WTC11 (cell line): ENCODE measurements at regions not wholly inside any gene's neighbourhood (a gene's known extent, or its start where the extent isn't known, plus 50 kb on each side); places are given as distances from the start of the nearest gene placed in this dataset.

Experiments used
- ATAC-seq: fragments of 200-7000 bp; cut with Tn5 transposase; 2 replicates; pipeline ENCODE4 v1.10.0; 2021; ENCODE audit warnings: mild to moderate bottlenecking, moderate library complexity
- CTCF ChIA-PET: fragments of 300-600 bp; sonication (Branson Sonifier 250); formaldehyde crosslinking; loops from one replicate; lab custom pipeline; 2021; ENCODE audit warnings: antibody characterized with exemption; lab: Charles Lee
- POLR2A ChIA-PET: fragments of 350-600 bp; sonication (Branson Sonifier 250); formaldehyde crosslinking; loops from one replicate; lab custom pipeline; 2021; ENCODE audit warnings: antibody characterized with exemption; lab: Charles Lee
- DNase-seq: peaks from one replicate; pipeline ENCODE4 v3.0.0; 2021; ENCODE audit warnings: low spot score
- H3K27ac Mint-ChIP-seq: 2 replicates; pipeline ENCODE4 v1.8.0; 2021; ENCODE audit warnings: mixed read lengths
- H3K27me3 Mint-ChIP-seq: 2 replicates; pipeline ENCODE4 v1.8.0; 2021; ENCODE audit warnings: low read depth, mild to moderate bottlenecking, moderate library complexity, mixed read lengths
- H3K36me3 Mint-ChIP-seq: 2 replicates; pipeline ENCODE4 v1.8.0; 2021; ENCODE audit warnings: mixed read lengths
- H3K4me1 Mint-ChIP-seq: 2 replicates; pipeline ENCODE4 v1.8.0; 2022; ENCODE audit warnings: mixed read lengths
- H3K4me3 Mint-ChIP-seq: 2 replicates; pipeline ENCODE4 v1.8.0; 2021; ENCODE audit warnings: mild to moderate bottlenecking, moderate library complexity, mixed read lengths
- H3K9me3 Mint-ChIP-seq: 2 replicates; pipeline ENCODE4 v1.8.0; 2021; ENCODE audit warnings: mixed read lengths
- ATF1 ChIP-seq: sonication (generic); formaldehyde crosslinking; IDR thresholded peaks from 2 replicates; pipeline ENCODE4 v1.8.1; 2023; ENCODE audit warnings: mild to moderate bottlenecking, moderate library complexity, missing genetic modification reagents
- EMX1 ChIP-seq: fragments of 250-450 bp; sonication (Bioruptor Pico); IDR thresholded peaks from 2 replicates; pipeline ENCODE4 v1.8.0; 2021; ENCODE audit warnings: mild to moderate bottlenecking
- JUN ChIP-seq: sonication (generic); formaldehyde crosslinking; IDR thresholded peaks from 2 replicates; pipeline ENCODE4 v1.8.0; 2023; ENCODE audit warnings: mild to moderate bottlenecking, missing genetic modification reagents
- KAT7 ChIP-seq: sonication (generic); formaldehyde crosslinking; IDR thresholded peaks from 2 replicates; pipeline ENCODE4 v1.8.1; 2023; ENCODE audit warnings: missing genetic modification reagents, mild to moderate bottlenecking, borderline replicate concordance
- NFE2L1 ChIP-seq: sonication (generic); formaldehyde crosslinking; IDR thresholded peaks from 2 replicates; pipeline ENCODE4 v1.8.1; 2023; ENCODE audit warnings: missing genetic modification reagents
- NFYB ChIP-seq: sonication (generic); formaldehyde crosslinking; conservative IDR thresholded peaks from 2 replicates; pipeline ENCODE4 v1.8.0; 2022; ENCODE audit warnings: low read depth, missing genetic modification reagents
- NR1H2 ChIP-seq: sonication (generic); formaldehyde crosslinking; IDR thresholded peaks from 2 replicates; pipeline ENCODE4 v1.9.0; 2021; ENCODE audit warnings: mild to moderate bottlenecking, moderate library complexity, missing genetic modification reagents
- NR3C1 ChIP-seq: sonication (generic); formaldehyde crosslinking; conservative IDR thresholded peaks from 2 replicates; pipeline ENCODE4 v1.8.1; 2023; ENCODE audit warnings: low read depth, mild to moderate bottlenecking, missing genetic modification reagents
- RELA ChIP-seq: sonication (generic); formaldehyde crosslinking; IDR thresholded peaks from 2 replicates; pipeline ENCODE4 v1.8.1; 2022; ENCODE audit warnings: missing genetic modification reagents, mild to moderate bottlenecking, borderline replicate concordance
- SMAD3 ChIP-seq: sonication (generic); formaldehyde crosslinking; IDR thresholded peaks from 2 replicates; pipeline ENCODE4 v1.8.0; 2022; ENCODE audit warnings: missing genetic modification reagents, mild to moderate bottlenecking, borderline replicate concordance
- SOX15 ChIP-seq: fragments of 250-450 bp; sonication (Bioruptor Pico); IDR thresholded peaks from 2 replicates; pipeline ENCODE4 v1.9.0; 2021; ENCODE audit warnings: mild to moderate bottlenecking
- TCF7 ChIP-seq: sonication (generic); formaldehyde crosslinking; IDR thresholded peaks from 2 replicates; pipeline ENCODE4 v1.8.0; 2022; ENCODE audit warnings: mild to moderate bottlenecking, low read depth, missing genetic modification reagents, moderate library complexity
- ZNF138 ChIP-seq: sonication (generic); formaldehyde crosslinking; conservative IDR thresholded peaks from 2 replicates; pipeline ENCODE4 v1.8.1; 2022; ENCODE audit warnings: mild to moderate bottlenecking, moderate library complexity, missing genetic modification reagents
- ZNF396 ChIP-seq: fragments of 250-450 bp; sonication (Bioruptor Pico); IDR thresholded peaks from 2 replicates; pipeline ENCODE4 v1.8.0; 2021; ENCODE audit warnings: mild to moderate bottlenecking, moderate library complexity, borderline replicate concordance
- ZNF671 ChIP-seq: fragments of 250-450 bp; sonication (Bioruptor Pico); IDR thresholded peaks from 2 replicates; pipeline ENCODE4 v1.8.0; 2021; ENCODE audit warnings: mild to moderate bottlenecking
- TF ChIP-seq, protein P1 (sequence below): sonication (generic); formaldehyde crosslinking; IDR thresholded peaks from 2 replicates; pipeline ENCODE4 v1.8.0; 2022; ENCODE audit warnings: mild to moderate bottlenecking, missing genetic modification reagents
- TF ChIP-seq, protein P2 (sequence below): sonication (generic); formaldehyde crosslinking; IDR thresholded peaks from 2 replicates; pipeline ENCODE4 v1.8.1; 2022; ENCODE audit warnings: mild to moderate bottlenecking, moderate library complexity, missing genetic modification reagents
- TF ChIP-seq, protein P3 (sequence below): fragments of 200-600 bp; IDR thresholded peaks from 2 replicates; pipeline ENCODE4 v1.8.0; 2022; ENCODE audit warnings: antibody characterized with exemption
- TF ChIP-seq, protein P4 (sequence below): fragments of 250-450 bp; sonication (Bioruptor Pico); IDR thresholded peaks from 2 replicates; pipeline ENCODE4 v1.8.0; 2021; ENCODE audit warnings: mild to moderate bottlenecking
- TF ChIP-seq, protein P5 (sequence below): fragments of 250-450 bp; sonication (Bioruptor Pico); conservative IDR thresholded peaks from 2 replicates; pipeline ENCODE4 v1.9.0; 2021; ENCODE audit warnings: mild to moderate bottlenecking
- TF ChIP-seq, protein P6 (sequence below): fragments of 250-450 bp; sonication (Bioruptor Pico); IDR thresholded peaks from 2 replicates; pipeline ENCODE4 v2.1.2; 2022; ENCODE audit warnings: mild to moderate bottlenecking, moderate library complexity

DNA sequence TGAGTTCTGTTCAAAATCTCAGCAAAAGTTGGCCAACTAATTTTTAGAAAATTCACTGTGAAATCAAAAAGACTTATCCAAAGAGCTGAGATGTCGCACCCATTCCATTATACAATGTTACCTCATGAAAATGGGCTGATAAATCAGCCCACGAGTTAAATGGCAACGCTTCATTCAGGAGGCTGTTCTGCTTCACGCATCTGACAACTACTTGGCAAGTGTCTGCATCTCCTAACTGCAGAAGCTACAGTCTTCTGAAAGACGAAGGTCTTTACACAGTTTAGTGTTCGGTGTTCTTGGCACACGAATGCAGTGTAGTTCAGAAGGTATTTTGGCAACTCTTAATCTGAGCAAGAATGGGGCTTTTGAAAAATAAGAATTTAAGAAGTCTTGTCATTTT lies 166.6 kb upstream of the DKK2 start (continued):
- TF ChIP-seq, protein P1, sequence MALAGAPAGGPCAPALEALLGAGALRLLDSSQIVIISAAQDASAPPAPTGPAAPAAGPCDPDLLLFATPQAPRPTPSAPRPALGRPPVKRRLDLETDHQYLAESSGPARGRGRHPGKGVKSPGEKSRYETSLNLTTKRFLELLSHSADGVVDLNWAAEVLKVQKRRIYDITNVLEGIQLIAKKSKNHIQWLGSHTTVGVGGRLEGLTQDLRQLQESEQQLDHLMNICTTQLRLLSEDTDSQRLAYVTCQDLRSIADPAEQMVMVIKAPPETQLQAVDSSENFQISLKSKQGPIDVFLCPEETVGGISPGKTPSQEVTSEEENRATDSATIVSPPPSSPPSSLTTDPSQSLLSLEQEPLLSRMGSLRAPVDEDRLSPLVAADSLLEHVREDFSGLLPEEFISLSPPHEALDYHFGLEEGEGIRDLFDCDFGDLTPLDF = no peak
- TF ChIP-seq NFYB (CRISPR knock-in tag) (no peak), NFE2L1 (CRISPR knock-in tag) (no peak)
- TF ChIP-seq, protein P2, sequence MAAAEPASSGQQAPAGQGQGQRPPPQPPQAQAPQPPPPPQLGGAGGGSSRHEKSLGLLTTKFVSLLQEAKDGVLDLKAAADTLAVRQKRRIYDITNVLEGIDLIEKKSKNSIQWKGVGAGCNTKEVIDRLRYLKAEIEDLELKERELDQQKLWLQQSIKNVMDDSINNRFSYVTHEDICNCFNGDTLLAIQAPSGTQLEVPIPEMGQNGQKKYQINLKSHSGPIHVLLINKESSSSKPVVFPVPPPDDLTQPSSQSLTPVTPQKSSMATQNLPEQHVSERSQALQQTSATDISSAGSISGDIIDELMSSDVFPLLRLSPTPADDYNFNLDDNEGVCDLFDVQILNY (CRISPR knock-in tag) = no peak
- TF ChIP-seq, protein P3, sequence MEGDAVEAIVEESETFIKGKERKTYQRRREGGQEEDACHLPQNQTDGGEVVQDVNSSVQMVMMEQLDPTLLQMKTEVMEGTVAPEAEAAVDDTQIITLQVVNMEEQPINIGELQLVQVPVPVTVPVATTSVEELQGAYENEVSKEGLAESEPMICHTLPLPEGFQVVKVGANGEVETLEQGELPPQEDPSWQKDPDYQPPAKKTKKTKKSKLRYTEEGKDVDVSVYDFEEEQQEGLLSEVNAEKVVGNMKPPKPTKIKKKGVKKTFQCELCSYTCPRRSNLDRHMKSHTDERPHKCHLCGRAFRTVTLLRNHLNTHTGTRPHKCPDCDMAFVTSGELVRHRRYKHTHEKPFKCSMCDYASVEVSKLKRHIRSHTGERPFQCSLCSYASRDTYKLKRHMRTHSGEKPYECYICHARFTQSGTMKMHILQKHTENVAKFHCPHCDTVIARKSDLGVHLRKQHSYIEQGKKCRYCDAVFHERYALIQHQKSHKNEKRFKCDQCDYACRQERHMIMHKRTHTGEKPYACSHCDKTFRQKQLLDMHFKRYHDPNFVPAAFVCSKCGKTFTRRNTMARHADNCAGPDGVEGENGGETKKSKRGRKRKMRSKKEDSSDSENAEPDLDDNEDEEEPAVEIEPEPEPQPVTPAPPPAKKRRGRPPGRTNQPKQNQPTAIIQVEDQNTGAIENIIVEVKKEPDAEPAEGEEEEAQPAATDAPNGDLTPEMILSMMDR = no peak
- TF ChIP-seq, protein P4, sequence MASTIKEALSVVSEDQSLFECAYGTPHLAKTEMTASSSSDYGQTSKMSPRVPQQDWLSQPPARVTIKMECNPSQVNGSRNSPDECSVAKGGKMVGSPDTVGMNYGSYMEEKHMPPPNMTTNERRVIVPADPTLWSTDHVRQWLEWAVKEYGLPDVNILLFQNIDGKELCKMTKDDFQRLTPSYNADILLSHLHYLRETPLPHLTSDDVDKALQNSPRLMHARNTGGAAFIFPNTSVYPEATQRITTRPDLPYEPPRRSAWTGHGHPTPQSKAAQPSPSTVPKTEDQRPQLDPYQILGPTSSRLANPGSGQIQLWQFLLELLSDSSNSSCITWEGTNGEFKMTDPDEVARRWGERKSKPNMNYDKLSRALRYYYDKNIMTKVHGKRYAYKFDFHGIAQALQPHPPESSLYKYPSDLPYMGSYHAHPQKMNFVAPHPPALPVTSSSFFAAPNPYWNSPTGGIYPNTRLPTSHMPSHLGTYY = no peak
- TF ChIP-seq, all 79 proteins: peak for 0

DNA sequence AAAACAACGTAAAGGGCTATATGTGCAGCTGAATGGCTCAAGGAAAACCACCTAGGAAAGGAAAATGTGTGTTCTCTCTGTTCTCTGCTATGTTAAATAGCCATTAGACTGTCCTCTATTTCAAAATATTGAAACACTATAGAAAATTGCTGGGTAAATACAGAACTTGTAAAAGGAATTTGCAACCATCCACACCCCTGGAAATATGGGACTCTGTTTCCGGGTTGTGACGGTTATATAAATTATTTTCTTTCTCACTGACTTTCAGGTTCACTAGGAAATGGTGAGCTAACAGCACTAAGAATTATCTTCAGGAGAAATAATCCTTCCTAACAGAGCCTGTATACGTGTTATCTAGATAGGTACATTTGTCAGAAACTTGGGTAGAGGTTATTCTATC lies 161.0 kb upstream of the DKK2 start:
- ChIA-PET POLR2A (no interaction called here), CTCF (no interaction called here)
- Mint-ChIP-seq H3K9me3 (peaks cover 6% of the 10 kb centered on the region), H3K27ac (no peak overlapping the region), H3K4me1 (no peaks in the 10 kb centered on the region), H3K36me3 (no peaks in the 10 kb centered on the region), H3K27me3 (no peaks in the 10 kb centered on the region), H3K4me3 (no peak overlapping the region)
- ATAC-seq = no peak
- no peak for TF ChIP-seq RELA (CRISPR knock-in tag)
- TF ChIP-seq SMAD3 (CRISPR knock-in tag) = no peak
- TF ChIP-seq NR1H2 = no peak
- no peak for TF ChIP-seq SOX15
- TF ChIP-seq, protein P5, sequence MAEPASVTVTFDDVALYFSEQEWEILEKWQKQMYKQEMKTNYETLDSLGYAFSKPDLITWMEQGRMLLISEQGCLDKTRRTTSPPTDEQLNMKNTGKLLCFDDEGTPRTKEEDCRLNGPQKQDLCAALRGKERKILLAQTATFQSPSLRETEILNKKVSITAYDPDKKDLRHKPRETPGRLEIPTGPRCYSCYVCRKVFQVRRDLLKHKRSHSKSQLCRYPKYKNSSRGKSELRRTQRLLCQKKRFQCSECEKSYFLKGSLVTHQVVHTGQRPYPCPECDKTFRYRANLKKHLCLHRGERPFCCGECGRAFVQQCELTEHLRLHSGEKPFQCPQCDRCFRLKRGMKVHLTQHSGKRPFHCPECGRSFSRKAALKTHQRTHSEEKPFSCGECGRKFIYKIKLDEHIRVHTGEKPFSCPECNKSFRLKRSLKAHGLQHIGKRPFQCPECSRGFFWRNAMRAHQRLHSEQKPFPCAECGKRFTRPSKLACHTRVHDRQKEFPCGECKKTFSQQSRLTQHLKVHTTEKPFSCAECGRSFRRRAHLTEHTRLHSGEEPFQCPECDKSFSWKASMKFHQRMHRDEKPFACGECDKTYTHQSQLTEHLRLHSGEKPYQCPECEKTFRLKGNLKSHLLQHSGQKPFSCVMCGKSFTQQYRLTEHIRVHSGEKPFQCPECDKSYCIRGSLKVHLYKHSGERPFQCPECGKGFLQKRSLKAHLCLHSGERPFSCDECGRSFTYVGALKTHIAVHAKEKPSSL (CRISPR knock-in tag) = no peak
- TF ChIP-seq JUN (CRISPR knock-in tag) = no peak
- no peak for TF ChIP-seq TCF7 (CRISPR knock-in tag)
- no peak for TF ChIP-seq ZNF396 (CRISPR knock-in tag)
- TF ChIP-seq NR3C1 = no peak
- TF ChIP-seq KAT7 = no peak
- TF ChIP-seq ZNF138 = no peak
- TF ChIP-seq ZNF671 (CRISPR knock-in tag) = no peak
- TF ChIP-seq ATF1 (CRISPR knock-in tag) = no peak
- no peak for TF ChIP-seq NFE2L1 (CRISPR knock-in tag)
- TF ChIP-seq, protein P6, sequence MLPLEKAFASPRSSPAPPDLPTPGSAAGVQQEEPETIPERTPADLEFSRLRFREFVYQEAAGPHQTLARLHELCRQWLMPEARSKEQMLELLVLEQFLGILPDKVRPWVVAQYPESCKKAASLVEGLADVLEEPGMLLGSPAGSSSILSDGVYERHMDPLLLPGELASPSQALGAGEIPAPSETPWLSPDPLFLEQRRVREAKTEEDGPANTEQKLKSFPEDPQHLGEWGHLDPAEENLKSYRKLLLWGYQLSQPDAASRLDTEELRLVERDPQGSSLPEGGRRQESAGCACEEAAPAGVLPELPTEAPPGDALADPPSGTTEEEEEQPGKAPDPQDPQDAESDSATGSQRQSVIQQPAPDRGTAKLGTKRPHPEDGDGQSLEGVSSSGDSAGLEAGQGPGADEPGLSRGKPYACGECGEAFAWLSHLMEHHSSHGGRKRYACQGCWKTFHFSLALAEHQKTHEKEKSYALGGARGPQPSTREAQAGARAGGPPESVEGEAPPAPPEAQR (CRISPR knock-in tag) = no peak
- TF ChIP-seq EMX1 (CRISPR knock-in tag) = no peak
- DNase-seq = no peak
